HEK293 (cell line): ENCODE measurements at regions not wholly inside any gene's neighbourhood (a gene's known extent, or its start where the extent isn't known, plus 50 kb on each side); places are given as distances from the start of the nearest gene placed in this dataset.
A peak's percentile ranks its signal among the peaks of the same experiment; 100 is the strongest.

Source experiments
- CTCF ChIA-PET: fragments of 350-600 bp; formaldehyde crosslinking; extraction: SDS; loops from one replicate; lab custom pipeline; 2021; ENCODE audit warnings: antibody characterized with exemption; lab: Yijun Ruan, JAX
- POLR2A ChIA-PET: fragments of 300-600 bp; formaldehyde crosslinking; extraction: SDS; loops from one replicate; lab custom pipeline; 2020; ENCODE audit warnings: antibody characterized with exemption, inconsistent platforms; lab: Yijun Ruan, JAX
- H3K27ac ChIP-seq: fragments of 200-500 bp; sonication (Bioruptor generic); 2 replicates; pipeline ENCODE4 v1.5.1; 2014; ENCODE audit warnings: low read depth, low read length, control low read depth, inconsistent platforms; ENCODE audit errors: extremely low read depth
- H3K36me3 ChIP-seq, 2 experiments: fragments of 200-500 bp in 1 of 2; sonication (Bioruptor generic) in 1 of 2; 1 replicate in 1 of 2; 2 replicates in 1 of 2; pipeline ENCODE4 v1.5.1; 2014 to 2017; ENCODE audit warnings: inconsistent platforms in 2 of 2, low read length in 2 of 2; ENCODE audit not compliant: control insufficient read depth in 2 of 2, insufficient read depth in 1 of 2
- H3K4me1 ChIP-seq: fragments of 200-500 bp; sonication (Bioruptor generic); 2 replicates; pipeline ENCODE4 v1.5.1; 2014; ENCODE audit warnings: mild to moderate bottlenecking, low read length, inconsistent platforms; ENCODE audit not compliant: control insufficient read depth, insufficient read depth
- H3K4me3 ChIP-seq: 2 replicates; pipeline ENCODE4 v1.5.1; 2011; ENCODE audit warnings: low read depth, mild to moderate bottlenecking, control low read depth, low read length, moderate library complexity
- H3K9me3 ChIP-seq: fragments of 200-500 bp; sonication (Bioruptor generic); 2 replicates; pipeline ENCODE4 v1.5.1; 2014; ENCODE audit warnings: low read depth, low read length, inconsistent platforms; ENCODE audit not compliant: control insufficient read depth, insufficient read depth
- GLI2 ChIP-seq: fragments of 450-650 bp; formaldehyde crosslinking; IDR thresholded peaks from 2 replicates; pipeline ENCODE4; 2017; ENCODE audit warnings: missing biosample characterization, missing genetic modification characterization, low read depth, borderline replicate concordance
- HOXC10 ChIP-seq: sonication (generic); formaldehyde crosslinking; IDR thresholded peaks from 2 replicates; pipeline ENCODE4 v1.8.1; 2023; ENCODE audit warnings: mild to moderate bottlenecking, missing genetic modification reagents
- MZF1 ChIP-seq: fragments of 450-650 bp; formaldehyde crosslinking; IDR thresholded peaks from 2 replicates; pipeline ENCODE4 v1.5.1; 2017; ENCODE audit warnings: missing biosample characterization, missing genetic modification characterization, borderline replicate concordance
- OVOL3 ChIP-seq: fragments of 450-650 bp; formaldehyde crosslinking; IDR thresholded peaks from 2 replicates; pipeline ENCODE4 v1.5.1; 2016; ENCODE audit warnings: missing biosample characterization, missing genetic modification characterization
- PRDM1 ChIP-seq: fragments of 450-650 bp; formaldehyde crosslinking; IDR thresholded peaks from 2 replicates; pipeline ENCODE4; 2016; ENCODE audit warnings: missing biosample characterization, missing genetic modification characterization
- SCRT2 ChIP-seq: fragments of 450-650 bp; formaldehyde crosslinking; IDR thresholded peaks from 2 replicates; pipeline ENCODE4 v1.5.1; 2016; ENCODE audit warnings: missing biosample characterization, missing genetic modification characterization
- TCF7L2 ChIP-seq: IDR thresholded peaks from 2 replicates; pipeline ENCODE4 v1.6.1; 2011; ENCODE audit warnings: low read depth, mild to moderate bottlenecking, inconsistent platforms, low read length, moderate library complexity, borderline replicate concordance
- ZBTB17 ChIP-seq: fragments of 450-650 bp; formaldehyde crosslinking; IDR thresholded peaks from 2 replicates; pipeline ENCODE4 v1.5.1; 2016; ENCODE audit warnings: missing biosample characterization, missing genetic modification characterization
- ZBTB20 ChIP-seq: fragments of 450-650 bp; formaldehyde crosslinking; IDR thresholded peaks from 2 replicates; pipeline ENCODE4 v1.5.1; 2016; ENCODE audit warnings: missing biosample characterization, missing genetic modification characterization
- ZBTB44 ChIP-seq: fragments of 450-650 bp; IDR thresholded peaks from 2 replicates; pipeline ENCODE4 v1.5.1; 2018; ENCODE audit warnings: missing biosample characterization, mild to moderate bottlenecking, missing genetic modification characterization
- ZBTB49 ChIP-seq: fragments of 450-650 bp; formaldehyde crosslinking; IDR thresholded peaks from 2 replicates; pipeline ENCODE4 v1.5.1; 2016; ENCODE audit warnings: missing biosample characterization, missing genetic modification characterization, low read depth
- ZBTB6 ChIP-seq: fragments of 450-650 bp; formaldehyde crosslinking; IDR thresholded peaks from 2 replicates; pipeline ENCODE4 v1.5.1; 2017; ENCODE audit warnings: missing biosample characterization, missing genetic modification characterization
- ZBTB7A ChIP-seq: fragments of 450-650 bp; formaldehyde crosslinking; IDR thresholded peaks from 2 replicates; pipeline ENCODE4 v1.5.1; 2016; ENCODE audit warnings: low read depth, missing biosample characterization, missing genetic modification characterization
- ZEB2 ChIP-seq: fragments of 450-650 bp; formaldehyde crosslinking; IDR thresholded peaks from 2 replicates; pipeline ENCODE4 v1.5.1; 2016; ENCODE audit warnings: missing biosample characterization, missing genetic modification characterization
- ZFHX2 ChIP-seq: fragments of 450-650 bp; formaldehyde crosslinking; conservative IDR thresholded peaks from 2 replicates; pipeline ENCODE4 v1.5.1; 2016; ENCODE audit warnings: missing biosample characterization, missing genetic modification characterization
- ZNF138 ChIP-seq: fragments of 450-650 bp; formaldehyde crosslinking; IDR thresholded peaks from 2 replicates; pipeline ENCODE4 v1.5.1; 2016; ENCODE audit warnings: missing biosample characterization, missing genetic modification characterization, borderline replicate concordance
- ZNF140 ChIP-seq: fragments of 450-650 bp; formaldehyde crosslinking; IDR thresholded peaks from 2 replicates; pipeline ENCODE4 v1.5.1; 2016; ENCODE audit warnings: missing biosample characterization, missing genetic modification characterization
- ZNF146 ChIP-seq: fragments of 450-650 bp; formaldehyde crosslinking; IDR thresholded peaks from 2 replicates; pipeline ENCODE4 v1.5.1; 2016; ENCODE audit warnings: missing biosample characterization, missing genetic modification characterization
- ZNF18 ChIP-seq: fragments of 450-650 bp; formaldehyde crosslinking; IDR thresholded peaks from 2 replicates; pipeline ENCODE4 v1.5.1; 2016; ENCODE audit warnings: missing biosample characterization, missing genetic modification characterization
- ZNF302 ChIP-seq: fragments of 450-650 bp; formaldehyde crosslinking; IDR thresholded peaks from 2 replicates; pipeline ENCODE4 v1.5.1; 2016; ENCODE audit warnings: missing biosample characterization, missing genetic modification characterization, low read depth
- ZNF335 ChIP-seq: fragments of 450-650 bp; formaldehyde crosslinking; conservative IDR thresholded peaks from 2 replicates; pipeline ENCODE4 v1.5.1; 2016; ENCODE audit warnings: missing biosample characterization, missing genetic modification characterization
- ZNF398 ChIP-seq: fragments of 450-650 bp; formaldehyde crosslinking; IDR thresholded peaks from 2 replicates; pipeline ENCODE4 v1.5.1; 2017; ENCODE audit warnings: missing biosample characterization, missing genetic modification characterization
- ZNF404 ChIP-seq: fragments of 450-650 bp; formaldehyde crosslinking; IDR thresholded peaks from 2 replicates; pipeline ENCODE4 v1.5.1; 2017; ENCODE audit warnings: missing biosample characterization, missing genetic modification characterization
- ZNF530 ChIP-seq: fragments of 450-650 bp; formaldehyde crosslinking; IDR thresholded peaks from 2 replicates; pipeline ENCODE4 v1.5.1; 2016; ENCODE audit warnings: low read depth, missing biosample characterization, missing genetic modification characterization
- ZNF544 ChIP-seq: fragments of 450-650 bp; formaldehyde crosslinking; IDR thresholded peaks from 2 replicates; pipeline ENCODE4 v1.5.0; 2017; ENCODE audit warnings: missing biosample characterization, missing genetic modification characterization
- ZNF580 ChIP-seq: fragments of 450-650 bp; formaldehyde crosslinking; IDR thresholded peaks from 2 replicates; pipeline ENCODE4 v1.5.1; 2016; ENCODE audit warnings: missing biosample characterization, missing genetic modification characterization
- ZNF596 ChIP-seq: fragments of 450-650 bp; IDR thresholded peaks from 2 replicates; pipeline ENCODE4 v1.5.0; 2018; ENCODE audit warnings: missing biosample characterization, mild to moderate bottlenecking, missing genetic modification characterization, moderate library complexity
- ZNF626 ChIP-seq: fragments of 450-650 bp; sonication (Bioruptor Pico); formaldehyde crosslinking; IDR thresholded peaks from 2 replicates; pipeline ENCODE4 v1.5.1; 2018; ENCODE audit warnings: missing biosample characterization, missing genetic modification characterization, inconsistent platforms
- ZNF677 ChIP-seq: fragments of 450-650 bp; IDR thresholded peaks from 2 replicates; pipeline ENCODE4 v1.5.0; 2018; ENCODE audit warnings: missing biosample characterization, mild to moderate bottlenecking, missing genetic modification characterization, moderate library complexity
- ZNF777 ChIP-seq: fragments of 450-650 bp; formaldehyde crosslinking; IDR thresholded peaks from 2 replicates; pipeline ENCODE4 v1.5.1; 2017; ENCODE audit warnings: missing biosample characterization, missing genetic modification characterization, borderline replicate concordance

GRCh38 chr1:58290685-58291372 is 255.7 kb downstream of the OMA1 start:
- POLR2A ChIA-PET = no interaction called here
- Histone ChIP-seq H3K27ac (no peak overlapping the region), H3K36me3 (no peaks in the 10 kb centered on the region), H3K4me3 (no peak overlapping the region), H3K9me3 (no peaks in the 10 kb centered on the region), H3K4me1 (peaks cover 7% of the 10 kb centered on the region; the same call in 1 of the 2 replicates)
- CTCF ChIA-PET = interaction anchor here (0.6 kb wide), 1 partner anchor 11 kb away, joined by 3 read pairs; no protein-coding TSS in a partner anchor
- TF ChIP-seq MZF1 (tag by site-specific recombination) (no peak), ZBTB49 (tag by site-specific recombination) (no peak), ZNF596 (no peak), ZNF398 (tag by site-specific recombination) (no peak), PRDM1 (tag by site-specific recombination) (no peak), TCF7L2 (no peak), ZFHX2 (tag by site-specific recombination) (no peak), GLI2 (tag by site-specific recombination) (no peak), ZBTB6 (tag by site-specific recombination) (no peak; the same call in 1 of the 2 replicates), ZNF404 (tag by site-specific recombination) (no peak), ZBTB20 (tag by site-specific recombination) (0 out of 2 replicates have a peak, but pooled peaks have one; percentile 19), ZNF302 (tag by site-specific recombination) (no peak), ZNF530 (tag by site-specific recombination) (no peak), ZNF777 (tag by site-specific recombination) (no peak), OVOL3 (0 out of 2 replicates have a peak, but pooled peaks have one; percentile 37), ZEB2 (tag by site-specific recombination) (0 out of 2 replicates have a peak, but pooled peaks have one; percentile 67), ZNF677 (tag by site-specific recombination) (no peak), ZBTB17 (tag by site-specific recombination) (peak; percentile 41; the same call in 1 of the 2 replicates), SCRT2 (tag by site-specific recombination) (peak; percentile 90), ZNF544 (tag by site-specific recombination) (no peak), ZBTB44 (tag by site-specific recombination) (no peak), ZBTB7A (tag by site-specific recombination) (no peak), ZNF140 (tag by site-specific recombination) (no peak), ZNF146 (no peak), ZNF138 (tag by site-specific recombination) (no peak), ZNF626 (tag by site-specific recombination) (no peak), ZNF335 (tag by site-specific recombination) (no peak), ZNF18 (no peak), ZNF580 (tag by site-specific recombination) (no peak), HOXC10 (no peak)
